NB4 (cell line): ENCODE measurements at regions not wholly inside any gene's neighbourhood (a gene's known extent, or its start where the extent isn't known, plus 50 kb on each side); places are given as distances from the start of the nearest gene placed in this dataset.

Experiments used
- MYC ChIP-seq: IDR thresholded peaks from 2 replicates; pipeline ENCODE4 v1.6.1; 2011; ENCODE audit warnings: low read depth, low read length
- POLR2A ChIP-seq: IDR thresholded peaks from 2 replicates; pipeline ENCODE4 v1.6.1; 2011; ENCODE audit warnings: mild to moderate bottlenecking; ENCODE audit not compliant: insufficient read length; ENCODE audit errors: extremely low read depth
- TF ChIP-seq, protein P1 (sequence below): IDR thresholded peaks from one replicate; pipeline ENCODE4 v1.5.1; 2012; ENCODE audit warnings: low read depth, low read length
- TF ChIP-seq, protein P2 (sequence below): IDR thresholded peaks from 2 replicates; pipeline ENCODE4 v1.6.1; 2011; ENCODE audit warnings: low read depth, low read length

DNA sequence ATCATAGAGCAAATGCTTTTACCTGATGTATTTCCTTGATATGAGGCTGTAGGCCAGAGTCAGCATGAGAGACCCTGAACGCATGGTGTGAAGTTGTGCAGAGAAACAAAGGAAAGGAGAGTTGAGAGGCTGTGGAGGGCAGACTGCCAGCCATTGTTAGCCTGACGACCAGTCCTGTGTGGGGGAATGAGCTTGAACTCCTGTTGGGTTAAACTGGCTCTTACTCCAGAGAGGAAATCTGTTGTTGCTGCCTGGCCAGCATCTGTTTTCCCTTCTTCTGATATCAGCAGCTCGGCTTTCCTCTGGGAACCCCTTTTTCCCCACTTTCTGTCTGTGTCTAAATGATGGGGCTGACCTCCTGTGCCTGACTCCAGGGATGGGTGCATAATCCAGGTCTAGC is 158.2 kb upstream of the ZFP64 start:
- TF ChIP-seq, protein P1, sequence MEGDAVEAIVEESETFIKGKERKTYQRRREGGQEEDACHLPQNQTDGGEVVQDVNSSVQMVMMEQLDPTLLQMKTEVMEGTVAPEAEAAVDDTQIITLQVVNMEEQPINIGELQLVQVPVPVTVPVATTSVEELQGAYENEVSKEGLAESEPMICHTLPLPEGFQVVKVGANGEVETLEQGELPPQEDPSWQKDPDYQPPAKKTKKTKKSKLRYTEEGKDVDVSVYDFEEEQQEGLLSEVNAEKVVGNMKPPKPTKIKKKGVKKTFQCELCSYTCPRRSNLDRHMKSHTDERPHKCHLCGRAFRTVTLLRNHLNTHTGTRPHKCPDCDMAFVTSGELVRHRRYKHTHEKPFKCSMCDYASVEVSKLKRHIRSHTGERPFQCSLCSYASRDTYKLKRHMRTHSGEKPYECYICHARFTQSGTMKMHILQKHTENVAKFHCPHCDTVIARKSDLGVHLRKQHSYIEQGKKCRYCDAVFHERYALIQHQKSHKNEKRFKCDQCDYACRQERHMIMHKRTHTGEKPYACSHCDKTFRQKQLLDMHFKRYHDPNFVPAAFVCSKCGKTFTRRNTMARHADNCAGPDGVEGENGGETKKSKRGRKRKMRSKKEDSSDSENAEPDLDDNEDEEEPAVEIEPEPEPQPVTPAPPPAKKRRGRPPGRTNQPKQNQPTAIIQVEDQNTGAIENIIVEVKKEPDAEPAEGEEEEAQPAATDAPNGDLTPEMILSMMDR = no peak
- no peak for TF ChIP-seq MYC
- no peak for TF ChIP-seq POLR2A
- TF ChIP-seq, protein P2, sequence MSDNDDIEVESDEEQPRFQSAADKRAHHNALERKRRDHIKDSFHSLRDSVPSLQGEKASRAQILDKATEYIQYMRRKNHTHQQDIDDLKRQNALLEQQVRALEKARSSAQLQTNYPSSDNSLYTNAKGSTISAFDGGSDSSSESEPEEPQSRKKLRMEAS = no peak
